NCI-H128 (cell line): ENCODE measurements at regions not wholly inside any gene's neighbourhood (a gene's known extent, or its start where the extent isn't known, plus 50 kb on each side); places are given as distances from the start of the nearest gene placed in this dataset.
"Not testable (repeated sequence)": the region's sequence is repeated elsewhere in the genome, so short reads cannot be mapped to it uniquely, and the experiment has no call there.

Experiments used
- DNase-seq: peaks from one replicate; lab custom pipeline; 2025; ENCODE audit not compliant: unreplicated experiment; lab: John Stamatoyannopoulos, UW

DNA sequence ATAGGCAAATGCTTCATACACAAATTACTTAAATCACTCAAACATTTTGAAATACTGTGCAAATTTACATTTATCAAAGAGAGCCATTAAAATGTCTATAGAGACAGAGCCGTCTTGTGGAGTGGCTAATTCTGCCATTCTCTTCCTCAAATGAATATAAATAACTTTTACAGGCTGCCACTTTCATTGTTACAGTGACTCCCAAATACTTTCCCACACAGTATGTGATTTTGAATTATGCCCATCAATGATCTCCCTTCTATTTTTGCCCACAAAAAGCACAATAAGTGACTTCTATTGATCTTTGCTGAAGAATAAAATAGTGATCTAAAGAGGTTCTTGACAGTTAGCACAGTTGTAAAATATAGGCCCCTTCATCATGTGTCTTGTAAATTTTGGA lies 1244.9 kb downstream of the PCDH17 start:
- no peak for DNase-seq

DNA sequence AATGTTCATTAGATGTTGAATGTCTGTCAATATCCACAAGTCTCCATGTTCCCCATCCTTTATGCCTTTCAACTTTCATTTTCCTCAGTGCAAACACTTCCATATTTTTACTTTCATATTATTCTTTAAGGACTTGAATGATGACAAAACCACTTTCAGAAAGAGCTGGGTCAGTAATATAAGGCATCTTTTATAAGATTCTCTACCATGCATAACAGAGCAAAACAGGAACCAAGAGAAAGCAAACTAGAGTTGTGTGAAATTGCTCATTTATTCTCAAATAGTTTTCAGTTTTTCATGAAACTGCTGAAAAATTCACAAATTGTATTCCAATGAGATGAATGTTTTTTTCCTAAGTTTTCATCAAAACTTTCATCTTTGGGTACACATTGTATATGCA lies 1247.6 kb downstream of the PCDH17 start:
- DNase-seq = no peak

DNA sequence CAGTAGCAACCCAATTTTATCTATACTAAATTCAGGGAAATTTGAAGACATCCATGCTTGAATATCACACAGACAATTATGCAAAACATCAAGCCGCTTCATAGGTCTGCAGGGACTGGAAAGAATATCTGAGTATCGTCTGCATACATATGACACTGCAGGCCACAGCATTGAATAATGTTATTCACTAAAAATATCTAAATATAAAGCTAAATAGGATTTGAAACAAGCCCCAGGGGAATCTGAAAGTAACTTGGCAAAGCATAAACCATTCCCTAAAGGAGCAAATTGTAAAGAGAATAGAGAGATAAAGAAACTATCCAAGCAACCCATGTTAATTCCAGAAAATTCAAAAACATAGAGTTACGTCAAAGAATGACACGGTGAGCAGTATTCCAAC lies 1251.0 kb downstream of the PCDH17 start:
- no peak for DNase-seq

DNA sequence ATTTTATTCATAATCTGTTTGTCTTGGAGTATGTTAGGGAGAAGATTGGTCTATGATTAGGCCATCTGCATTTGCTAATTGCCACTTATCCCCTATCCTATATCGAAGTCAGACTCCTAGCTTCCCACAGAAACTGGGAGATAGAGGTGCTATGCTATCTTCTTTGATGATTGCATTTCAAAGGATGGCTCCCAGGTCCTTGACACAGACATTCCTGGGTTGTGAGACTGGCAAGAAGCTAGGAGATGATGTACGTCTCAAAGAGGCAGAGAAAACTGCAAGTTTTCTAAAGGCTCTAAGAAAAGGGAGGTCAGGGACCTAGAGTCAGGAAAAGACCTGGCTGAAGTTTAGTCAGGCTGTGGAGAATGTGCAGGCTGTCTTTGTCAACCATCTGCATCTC lies 1251.9 kb downstream of the PCDH17 start:
- DNase-seq = no peak

DNA sequence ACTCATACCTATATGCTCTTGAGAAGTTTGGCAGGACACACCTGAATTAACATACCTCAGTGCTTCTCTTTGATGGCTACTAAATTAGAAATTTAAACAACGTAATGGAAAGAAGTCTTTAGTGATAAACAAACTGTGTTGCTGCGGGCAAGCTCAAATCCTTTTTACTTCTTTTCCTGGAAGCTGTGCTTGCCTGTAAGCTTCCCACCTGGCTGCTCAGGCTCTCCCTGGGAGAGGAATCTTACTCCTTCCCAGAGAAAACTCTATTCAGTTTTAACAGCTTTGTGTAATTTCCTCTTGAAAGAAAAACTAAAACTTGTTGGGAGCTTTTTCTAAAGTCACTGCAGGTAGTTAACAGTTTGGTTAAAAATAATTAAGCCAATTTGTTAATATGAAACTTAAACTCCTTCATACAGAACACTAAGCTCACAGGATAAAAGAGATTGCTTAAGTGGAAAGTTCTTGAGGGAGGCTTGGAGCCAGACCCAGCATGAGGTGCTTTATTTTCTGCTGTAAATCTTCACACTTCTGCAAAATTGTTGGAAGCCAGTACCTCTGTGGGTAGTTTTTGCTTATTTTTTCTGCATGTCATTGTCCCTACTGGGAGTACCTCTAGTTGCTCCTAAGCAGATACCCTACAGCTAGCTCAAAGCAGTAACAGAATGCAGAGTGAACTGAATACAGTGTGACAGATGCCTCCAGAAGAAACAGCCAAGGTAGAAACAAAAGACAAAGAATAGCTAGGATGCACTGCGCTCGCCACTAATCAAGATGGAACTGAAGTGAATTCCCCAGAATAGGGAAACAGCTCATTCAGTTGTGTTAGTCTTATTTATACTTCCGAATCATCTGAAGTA lies 1253.0 kb downstream of the PCDH17 start:
- DNase-seq = no peak

DNA sequence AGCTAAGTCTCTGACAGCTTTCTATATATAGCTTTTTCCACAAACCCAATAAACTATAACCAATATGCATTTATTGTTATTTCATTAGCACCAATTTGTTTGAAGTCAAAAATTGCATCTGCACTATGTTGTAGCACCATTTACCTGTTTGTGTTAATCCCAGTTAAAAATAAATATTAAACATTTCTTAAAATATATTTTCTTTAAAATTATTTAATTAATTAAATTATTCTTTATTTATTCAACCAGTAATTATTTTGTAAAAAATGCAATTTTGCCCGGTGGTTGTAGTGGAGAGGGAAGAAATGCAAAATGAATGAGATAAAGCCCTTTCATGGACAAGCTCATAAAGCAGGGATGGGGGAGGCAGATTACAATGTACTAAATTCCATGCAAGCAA lies 1257.9 kb downstream of the PCDH17 start:
- DNase-seq = no peak

DNA sequence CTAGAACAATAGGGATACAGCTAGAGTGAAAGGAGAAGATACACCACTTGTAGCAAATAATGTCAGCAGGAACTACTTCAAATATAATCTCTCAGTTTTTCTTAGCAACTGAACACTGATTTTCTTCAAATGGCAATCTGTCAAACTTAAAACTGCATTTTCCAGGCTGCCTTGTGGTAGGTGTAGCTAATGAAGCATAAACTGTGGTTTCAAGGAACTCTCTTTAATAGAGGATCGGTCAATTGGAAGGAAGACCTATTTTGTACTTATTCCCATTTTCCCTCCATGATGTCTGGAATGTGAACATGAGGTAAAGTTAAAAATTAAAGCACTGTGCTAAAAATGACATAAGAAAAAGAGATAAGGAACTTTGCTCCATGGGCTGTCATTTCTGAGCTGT lies 1261.9 kb downstream of the PCDH17 start:
- DNase-seq = no peak

DNA sequence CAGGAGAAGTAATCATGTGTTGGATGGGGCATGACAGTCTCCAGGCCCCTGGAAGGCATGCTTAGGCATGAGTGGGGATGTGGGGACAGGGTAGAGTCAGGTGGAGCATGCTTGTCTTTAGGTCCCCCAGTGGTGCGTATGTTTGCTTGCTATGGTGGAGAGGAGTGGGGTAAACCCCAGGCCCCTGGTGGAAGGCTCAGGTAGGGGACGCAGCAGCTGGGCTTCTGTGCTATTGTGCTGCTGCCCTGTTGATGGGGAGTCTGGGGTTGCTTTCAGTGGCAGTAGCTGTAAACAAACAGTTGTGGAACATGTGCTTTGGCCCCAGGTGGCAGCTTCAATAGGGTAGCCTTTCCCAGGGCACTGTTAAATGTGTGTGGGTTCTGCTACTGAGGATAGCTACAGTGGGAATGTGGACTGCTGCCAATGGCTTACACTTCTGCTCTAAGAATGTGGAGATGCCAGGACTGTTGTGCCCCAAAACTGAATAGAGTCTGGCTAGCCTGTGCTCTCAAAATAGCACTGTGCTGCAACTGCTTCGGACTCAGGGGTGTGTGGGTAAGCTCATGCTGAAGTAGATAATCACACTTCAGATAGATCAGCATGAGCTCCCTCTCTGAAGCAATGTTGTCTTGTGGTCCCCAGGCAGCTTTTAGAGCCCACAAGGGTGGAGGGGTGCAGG lies 1257.3 kb downstream of the DIAPH3 start:
- DNase-seq = no peak

DNA sequence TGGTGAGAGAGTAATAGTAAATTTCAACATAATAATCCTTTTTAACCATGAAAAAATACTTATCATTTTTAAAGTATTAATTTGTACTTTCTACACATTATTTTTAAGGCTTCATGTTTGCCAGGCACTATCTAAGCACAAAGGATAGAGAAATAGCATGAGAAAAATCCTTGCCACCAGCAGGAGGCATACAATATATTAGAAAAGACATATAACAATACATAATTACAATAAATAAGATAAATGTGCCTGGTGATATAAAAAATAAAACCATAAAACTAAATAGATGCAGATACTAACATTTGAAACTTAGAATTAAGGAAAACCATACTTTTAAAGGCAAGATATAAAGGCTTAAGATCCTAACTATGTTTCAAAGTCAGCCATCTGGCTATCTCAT lies 1256.4 kb downstream of the DIAPH3 start:
- DNase-seq = no peak

DNA sequence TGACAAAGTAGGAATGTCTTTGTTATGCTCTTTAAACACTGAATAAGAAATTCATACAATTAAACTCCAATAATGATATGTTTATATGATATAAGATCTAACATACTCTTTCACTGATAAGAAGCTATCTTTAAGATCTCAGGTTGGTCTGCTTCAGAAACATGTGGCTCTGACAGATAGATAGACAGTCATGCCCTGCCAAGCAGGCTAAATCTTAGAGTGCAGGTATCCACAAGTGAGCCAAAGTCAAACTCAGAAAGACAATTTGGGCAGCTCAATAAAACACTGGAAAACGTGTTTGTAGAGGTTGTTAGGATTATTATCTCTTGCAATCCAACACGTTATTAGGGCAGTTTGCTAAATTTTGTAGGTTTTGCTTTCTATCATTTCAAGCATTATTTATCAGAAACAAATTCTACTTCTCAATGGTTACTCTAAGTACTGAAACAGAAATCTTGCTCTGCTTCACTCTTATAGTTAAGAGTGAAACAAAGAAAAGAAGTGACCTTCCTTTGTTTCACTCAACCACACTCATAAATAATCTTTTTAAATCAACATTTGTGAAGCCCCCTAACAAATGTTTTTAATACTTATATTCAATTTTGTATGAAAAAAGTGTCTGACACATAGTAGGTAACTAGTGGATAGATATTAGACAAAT lies 1255.6 kb downstream of the DIAPH3 start:
- no peak for DNase-seq

DNA sequence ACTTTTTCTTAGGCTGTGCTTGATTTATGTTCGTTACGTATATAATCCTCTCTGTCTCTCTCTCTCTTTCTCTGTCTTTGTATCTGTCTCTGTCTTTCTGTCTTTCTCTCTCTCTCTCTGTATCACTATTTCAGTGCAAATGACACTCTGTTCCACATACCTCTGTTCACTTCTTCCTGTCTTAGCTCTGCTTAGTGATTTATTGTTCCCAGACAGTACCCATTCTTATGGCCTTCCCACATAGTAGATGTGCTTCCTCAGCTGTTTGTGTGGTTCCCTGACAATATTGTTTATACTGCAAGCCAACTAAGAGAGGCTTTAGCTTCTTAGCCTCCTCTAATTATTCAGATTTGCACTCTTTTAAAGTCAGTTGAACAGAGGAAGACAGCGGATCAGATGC lies 1244.2 kb downstream of the DIAPH3 start:
- no peak for DNase-seq

DNA sequence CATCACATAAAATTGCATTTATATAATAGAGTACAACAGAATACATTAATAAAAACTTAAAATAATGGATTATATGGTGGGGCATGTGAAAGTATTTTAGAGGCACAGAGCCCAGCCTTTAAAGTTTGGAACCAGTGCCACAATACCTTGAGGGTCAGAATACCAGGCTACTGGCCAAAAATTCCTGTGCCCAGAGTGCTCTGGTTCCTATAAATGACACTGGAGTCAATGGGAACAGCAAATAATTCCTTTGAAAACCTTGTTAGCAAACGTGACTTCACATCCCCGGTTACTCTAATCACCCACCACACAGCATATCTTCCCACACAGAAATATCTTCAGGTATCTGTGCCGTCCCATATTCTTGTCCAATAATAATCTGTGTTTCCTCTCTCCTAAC lies 1242.6 kb downstream of the DIAPH3 start:
- DNase-seq = no peak

DNA sequence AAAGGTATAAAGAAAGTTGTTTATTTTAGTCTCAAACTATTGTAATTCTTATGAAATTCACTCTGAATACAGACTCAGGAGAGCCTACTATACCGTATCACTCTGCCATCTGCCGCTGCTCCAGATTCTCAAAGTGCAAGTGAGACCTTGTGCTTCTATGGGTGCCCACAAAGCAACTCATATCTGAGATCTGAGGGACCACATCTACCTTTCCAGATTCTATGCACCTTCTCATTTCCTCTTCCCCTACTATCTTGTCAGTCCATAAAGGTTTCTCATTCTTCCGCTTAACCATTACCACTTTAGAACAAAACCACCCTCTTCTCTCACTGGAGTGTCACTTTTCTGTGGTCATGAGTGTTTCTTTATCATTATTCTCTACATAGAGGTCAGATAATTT lies 1236.9 kb downstream of the DIAPH3 start:
- no peak for DNase-seq

DNA sequence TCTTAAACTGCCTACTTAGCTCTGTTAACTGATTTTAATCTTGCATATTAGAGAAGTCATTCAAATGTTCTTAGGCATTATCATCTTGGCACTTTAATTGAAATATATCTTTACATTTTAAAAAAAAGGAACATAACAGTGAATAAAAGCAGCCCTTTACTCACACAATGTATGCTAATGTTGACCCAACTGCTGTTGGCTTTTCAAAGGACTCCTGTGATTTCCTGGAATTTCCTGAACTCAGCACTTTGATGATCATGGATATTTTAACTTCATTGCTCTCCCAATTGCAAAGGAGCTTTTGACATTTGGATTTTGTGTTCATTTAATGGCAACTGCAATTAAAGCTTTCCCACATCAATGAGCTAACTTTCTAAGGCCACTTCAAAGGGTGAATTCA lies 1230.3 kb downstream of the DIAPH3 start:
- DNase-seq = no peak

DNA sequence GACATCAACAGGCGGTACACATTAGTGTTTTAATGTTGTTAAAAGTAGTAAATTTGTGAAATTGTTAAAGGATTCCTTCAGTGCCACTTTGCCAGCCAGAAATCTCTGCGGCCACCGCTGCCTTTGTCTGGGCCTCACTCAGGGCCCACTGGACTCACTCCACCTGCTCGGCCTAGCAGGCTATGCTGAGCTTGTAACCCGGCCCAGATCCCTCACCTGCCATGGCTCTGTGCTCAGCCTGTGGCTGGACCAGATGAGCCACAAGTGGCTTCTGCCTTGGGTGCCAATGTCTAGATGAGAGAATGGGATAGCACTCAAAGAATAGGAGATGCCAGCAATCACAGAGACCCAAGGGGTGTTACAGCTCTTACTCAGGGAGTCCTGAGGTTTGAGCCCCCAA lies 1228.0 kb downstream of the DIAPH3 start:
- DNase-seq = no peak

DNA sequence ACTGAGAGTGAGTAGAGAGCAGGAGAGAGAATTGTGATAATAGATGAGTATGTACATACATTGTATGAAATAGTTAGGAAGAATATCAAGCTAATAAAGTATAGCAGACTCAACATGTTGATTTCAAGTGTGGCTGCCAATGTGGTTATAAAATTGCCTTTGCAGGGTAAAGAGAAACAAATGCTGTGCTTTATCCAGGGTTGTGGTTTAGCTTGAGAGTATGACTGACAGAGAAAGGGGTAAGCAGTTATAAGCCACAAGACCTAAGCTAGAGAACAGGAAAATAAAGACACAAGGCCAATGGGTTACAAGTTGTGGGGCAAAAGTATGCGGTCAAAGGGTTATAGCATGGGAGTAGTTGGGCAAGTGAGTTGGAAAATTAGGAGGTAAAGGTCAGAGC lies 1217.5 kb downstream of the DIAPH3 start:
- no peak for DNase-seq

DNA sequence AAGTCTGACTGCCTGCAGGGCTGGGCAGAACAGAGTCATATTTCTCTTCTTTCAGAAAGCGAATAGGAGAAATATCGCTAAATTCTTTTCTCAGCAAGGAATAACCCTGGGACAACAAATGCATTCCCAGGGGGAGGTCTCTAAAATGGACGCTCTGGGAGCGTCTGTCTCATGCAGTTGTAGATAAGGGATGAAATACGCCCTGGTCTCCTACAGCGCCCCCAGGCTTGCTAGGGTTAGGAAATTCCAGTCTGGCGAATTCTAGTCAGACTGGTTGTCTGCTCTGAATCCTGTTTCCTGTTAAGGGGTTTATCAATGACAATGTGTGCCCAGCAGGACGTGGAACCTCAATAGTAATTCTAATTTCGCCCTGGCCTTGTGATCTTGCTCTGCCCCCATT lies 1214.1 kb downstream of the DIAPH3 start:
- no peak for DNase-seq

DNA sequence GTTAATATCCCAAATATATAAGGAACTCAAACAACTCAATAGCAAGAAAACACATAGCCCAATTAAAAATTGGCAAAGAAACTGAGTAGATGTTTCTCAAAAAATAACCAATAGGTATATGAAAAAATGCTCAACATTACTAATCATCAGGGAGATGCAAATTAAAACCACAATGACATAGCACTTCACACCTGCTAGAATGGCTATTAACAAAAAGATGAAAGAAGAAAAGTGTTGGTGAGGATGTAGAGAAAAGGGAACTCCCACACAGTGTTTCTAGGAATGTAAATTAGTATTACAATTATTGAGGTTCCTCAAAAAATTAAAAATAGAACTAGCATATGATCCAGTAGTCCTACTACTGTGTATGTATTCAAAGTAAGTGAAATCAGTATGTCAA lies 1212.8 kb downstream of the DIAPH3 start:
- no peak for DNase-seq

DNA sequence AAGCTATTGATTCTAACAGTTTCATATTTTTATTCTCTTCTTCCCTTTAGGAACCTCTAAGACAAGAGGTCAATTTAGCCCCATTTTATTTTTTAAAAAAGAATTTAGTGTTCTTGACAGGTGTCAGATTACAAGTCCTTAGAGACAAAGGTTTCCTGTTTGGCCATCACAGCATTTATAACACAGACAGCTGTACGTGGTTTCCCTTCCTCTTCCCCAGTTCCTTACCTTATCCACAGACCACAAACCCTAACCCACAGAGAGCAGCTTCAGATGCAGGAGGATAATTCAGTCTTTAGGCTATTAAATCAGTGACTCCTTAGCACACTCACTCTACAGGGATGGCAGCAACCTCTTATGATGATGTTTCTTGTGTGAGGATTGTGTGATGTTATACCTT lies 1210.1 kb downstream of the DIAPH3 start:
- DNase-seq = no peak

DNA sequence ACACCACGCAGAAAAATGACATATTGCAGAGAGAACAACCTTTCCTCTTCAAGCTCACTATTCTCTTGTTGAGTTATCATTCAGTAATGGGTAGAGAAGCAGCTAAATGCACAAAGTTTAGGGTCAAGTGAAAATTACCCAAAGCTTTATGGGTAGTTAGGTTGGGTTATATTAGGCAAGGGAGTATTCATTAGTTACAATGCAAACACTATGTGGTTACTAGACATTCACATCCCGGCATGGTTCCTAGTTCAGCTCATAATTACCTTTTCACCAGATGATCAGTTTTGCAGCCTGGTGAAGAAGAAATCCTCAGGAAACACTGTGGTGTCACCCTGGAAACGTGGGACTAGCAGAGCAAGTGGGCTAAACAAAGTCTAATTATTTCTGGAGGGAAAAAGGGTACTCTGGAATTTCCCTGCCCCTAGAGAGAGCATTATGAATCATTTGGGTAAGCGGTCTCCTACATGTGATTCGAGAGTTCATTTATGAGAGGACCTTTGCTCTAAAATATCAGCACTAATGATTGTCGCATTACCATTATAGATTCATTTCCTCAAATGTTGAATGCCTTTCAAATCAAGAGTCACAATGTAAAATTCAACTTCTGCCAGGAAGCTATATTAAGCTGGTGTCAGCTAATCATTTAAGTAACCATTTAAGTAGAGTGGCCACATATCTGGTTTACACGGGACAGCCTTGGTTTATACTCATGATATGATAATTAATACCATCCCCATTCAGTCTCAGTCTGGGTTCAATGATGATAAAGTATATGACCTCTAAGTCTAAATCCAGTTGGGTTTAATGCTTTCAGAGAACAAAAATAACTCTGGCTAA lies 1208.0 kb downstream of the DIAPH3 start:
- no peak for DNase-seq

DNA sequence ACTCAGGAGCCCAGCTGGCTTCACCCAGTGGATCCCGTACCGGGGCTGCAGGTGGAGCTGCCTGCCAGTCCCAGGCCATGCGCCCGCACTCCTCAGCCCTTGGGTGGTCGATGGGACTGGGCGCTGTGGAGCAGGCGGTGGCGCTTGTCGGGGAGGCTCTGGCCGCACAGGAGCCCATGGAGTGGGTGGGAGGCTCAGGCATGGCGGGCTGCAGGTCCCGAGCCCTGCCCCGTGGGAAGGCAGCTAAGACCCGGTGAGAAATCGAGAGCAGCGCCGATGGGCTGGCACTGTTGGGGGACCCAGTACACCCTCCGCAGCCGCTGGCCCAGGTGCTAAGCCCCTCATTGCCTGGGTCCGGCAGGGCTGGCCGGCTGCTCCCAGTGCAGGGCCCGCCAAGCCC lies 1205.6 kb downstream of the DIAPH3 start:
- not testable (repeated sequence) for DNase-seq
